ENCODE measurements at regions not wholly inside any gene's neighbourhood (a gene's known extent, or its start where the extent isn't known, plus 50 kb on each side); places are given as distances from the start of the nearest gene placed in this dataset.

DNA sequence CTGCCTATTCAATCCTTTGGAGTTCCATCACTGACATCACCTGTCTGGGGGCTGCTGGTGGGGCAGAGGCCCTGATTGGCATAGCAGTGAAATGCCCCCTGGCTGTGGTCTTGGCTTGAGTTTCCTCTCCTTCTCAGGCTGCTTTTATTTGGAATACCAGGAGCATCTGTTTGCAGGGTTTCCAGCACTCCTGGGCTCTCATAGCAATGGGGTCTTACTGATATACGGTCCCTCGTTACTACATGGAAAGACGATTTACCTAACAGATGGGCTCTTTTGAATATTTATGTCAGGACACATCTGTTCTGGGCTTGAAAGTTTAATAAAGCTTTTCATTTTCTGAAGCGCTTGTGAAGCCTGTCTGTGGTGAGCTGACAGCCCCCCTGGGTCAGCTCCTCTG lies 230.3 kb downstream of the SLC4A3 start:
- ChIA-PET POLR2A (no interaction called here), CTCF (interaction anchor here (0.9 to 1.7 kb wide), 2 partner anchors 22 to 121 kb away, joined by 3 to 6 read pairs; no protein-coding TSS in a partner anchor)
- no peak for DNase-seq (ENCODE audit: low spot score)
- peaks cover 8% of the 10 kb centered on the region for H3K4me1 Mint-ChIP-seq
- no peak overlapping the region for H3K4me3 Mint-ChIP-seq
- H3K27me3 Mint-ChIP-seq (ENCODE audit: low read depth): peaks cover 28% of the 10 kb centered on the region
- no peak for ATAC-seq
- no peaks in the 10 kb centered on the region for H3K9me3 Mint-ChIP-seq
- H3K27ac Mint-ChIP-seq: no peak overlapping the region
- no peak for TF ChIP-seq ZNF138 (CRISPR knock-in tag; conservative IDR thresholded peaks at IDR 0.05)
- TF ChIP-seq, protein P1, sequence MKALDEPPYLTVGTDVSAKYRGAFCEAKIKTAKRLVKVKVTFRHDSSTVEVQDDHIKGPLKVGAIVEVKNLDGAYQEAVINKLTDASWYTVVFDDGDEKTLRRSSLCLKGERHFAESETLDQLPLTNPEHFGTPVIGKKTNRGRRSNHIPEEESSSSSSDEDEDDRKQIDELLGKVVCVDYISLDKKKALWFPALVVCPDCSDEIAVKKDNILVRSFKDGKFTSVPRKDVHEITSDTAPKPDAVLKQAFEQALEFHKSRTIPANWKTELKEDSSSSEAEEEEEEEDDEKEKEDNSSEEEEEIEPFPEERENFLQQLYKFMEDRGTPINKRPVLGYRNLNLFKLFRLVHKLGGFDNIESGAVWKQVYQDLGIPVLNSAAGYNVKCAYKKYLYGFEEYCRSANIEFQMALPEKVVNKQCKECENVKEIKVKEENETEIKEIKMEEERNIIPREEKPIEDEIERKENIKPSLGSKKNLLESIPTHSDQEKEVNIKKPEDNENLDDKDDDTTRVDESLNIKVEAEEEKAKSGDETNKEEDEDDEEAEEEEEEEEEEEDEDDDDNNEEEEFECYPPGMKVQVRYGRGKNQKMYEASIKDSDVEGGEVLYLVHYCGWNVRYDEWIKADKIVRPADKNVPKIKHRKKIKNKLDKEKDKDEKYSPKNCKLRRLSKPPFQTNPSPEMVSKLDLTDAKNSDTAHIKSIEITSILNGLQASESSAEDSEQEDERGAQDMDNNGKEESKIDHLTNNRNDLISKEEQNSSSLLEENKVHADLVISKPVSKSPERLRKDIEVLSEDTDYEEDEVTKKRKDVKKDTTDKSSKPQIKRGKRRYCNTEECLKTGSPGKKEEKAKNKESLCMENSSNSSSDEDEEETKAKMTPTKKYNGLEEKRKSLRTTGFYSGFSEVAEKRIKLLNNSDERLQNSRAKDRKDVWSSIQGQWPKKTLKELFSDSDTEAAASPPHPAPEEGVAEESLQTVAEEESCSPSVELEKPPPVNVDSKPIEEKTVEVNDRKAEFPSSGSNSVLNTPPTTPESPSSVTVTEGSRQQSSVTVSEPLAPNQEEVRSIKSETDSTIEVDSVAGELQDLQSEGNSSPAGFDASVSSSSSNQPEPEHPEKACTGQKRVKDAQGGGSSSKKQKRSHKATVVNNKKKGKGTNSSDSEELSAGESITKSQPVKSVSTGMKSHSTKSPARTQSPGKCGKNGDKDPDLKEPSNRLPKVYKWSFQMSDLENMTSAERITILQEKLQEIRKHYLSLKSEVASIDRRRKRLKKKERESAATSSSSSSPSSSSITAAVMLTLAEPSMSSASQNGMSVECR (CRISPR knock-in tag; IDR thresholded peaks at IDR 0.05; ENCODE audit: borderline replicate concordance): no peak
- TF ChIP-seq GRHL2 (CRISPR knock-in tag; IDR thresholded peaks at IDR 0.05; ENCODE audit: insufficient replicate concordance, severe bottlenecking): no peak
- TF ChIP-seq SP1 (CRISPR knock-in tag; conservative IDR thresholded peaks at IDR 0.05): no peak
- TF ChIP-seq NR3C1 (CRISPR knock-in tag; conservative IDR thresholded peaks at IDR 0.05; ENCODE audit: low read depth): no peak
- TF ChIP-seq RELA (CRISPR knock-in tag; IDR thresholded peaks at IDR 0.05; ENCODE audit: borderline replicate concordance): no peak
- TF ChIP-seq, protein P2, sequence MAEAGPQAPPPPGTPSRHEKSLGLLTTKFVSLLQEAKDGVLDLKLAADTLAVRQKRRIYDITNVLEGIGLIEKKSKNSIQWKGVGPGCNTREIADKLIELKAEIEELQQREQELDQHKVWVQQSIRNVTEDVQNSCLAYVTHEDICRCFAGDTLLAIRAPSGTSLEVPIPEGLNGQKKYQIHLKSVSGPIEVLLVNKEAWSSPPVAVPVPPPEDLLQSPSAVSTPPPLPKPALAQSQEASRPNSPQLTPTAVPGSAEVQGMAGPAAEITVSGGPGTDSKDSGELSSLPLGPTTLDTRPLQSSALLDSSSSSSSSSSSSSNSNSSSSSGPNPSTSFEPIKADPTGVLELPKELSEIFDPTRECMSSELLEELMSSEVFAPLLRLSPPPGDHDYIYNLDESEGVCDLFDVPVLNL (CRISPR knock-in tag; IDR thresholded peaks at IDR 0.05; ENCODE audit: borderline replicate concordance, low read depth): no peak
- TF ChIP-seq, protein P3, sequence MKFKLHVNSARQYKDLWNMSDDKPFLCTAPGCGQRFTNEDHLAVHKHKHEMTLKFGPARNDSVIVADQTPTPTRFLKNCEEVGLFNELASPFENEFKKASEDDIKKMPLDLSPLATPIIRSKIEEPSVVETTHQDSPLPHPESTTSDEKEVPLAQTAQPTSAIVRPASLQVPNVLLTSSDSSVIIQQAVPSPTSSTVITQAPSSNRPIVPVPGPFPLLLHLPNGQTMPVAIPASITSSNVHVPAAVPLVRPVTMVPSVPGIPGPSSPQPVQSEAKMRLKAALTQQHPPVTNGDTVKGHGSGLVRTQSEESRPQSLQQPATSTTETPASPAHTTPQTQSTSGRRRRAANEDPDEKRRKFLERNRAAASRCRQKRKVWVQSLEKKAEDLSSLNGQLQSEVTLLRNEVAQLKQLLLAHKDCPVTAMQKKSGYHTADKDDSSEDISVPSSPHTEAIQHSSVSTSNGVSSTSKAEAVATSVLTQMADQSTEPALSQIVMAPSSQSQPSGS (CRISPR knock-in tag; IDR thresholded peaks at IDR 0.05; ENCODE audit: borderline replicate concordance, low read depth): no peak
- no peak for TF ChIP-seq TP53 (CRISPR knock-in tag; IDR thresholded peaks at IDR 0.05)
- TF ChIP-seq, protein P4, sequence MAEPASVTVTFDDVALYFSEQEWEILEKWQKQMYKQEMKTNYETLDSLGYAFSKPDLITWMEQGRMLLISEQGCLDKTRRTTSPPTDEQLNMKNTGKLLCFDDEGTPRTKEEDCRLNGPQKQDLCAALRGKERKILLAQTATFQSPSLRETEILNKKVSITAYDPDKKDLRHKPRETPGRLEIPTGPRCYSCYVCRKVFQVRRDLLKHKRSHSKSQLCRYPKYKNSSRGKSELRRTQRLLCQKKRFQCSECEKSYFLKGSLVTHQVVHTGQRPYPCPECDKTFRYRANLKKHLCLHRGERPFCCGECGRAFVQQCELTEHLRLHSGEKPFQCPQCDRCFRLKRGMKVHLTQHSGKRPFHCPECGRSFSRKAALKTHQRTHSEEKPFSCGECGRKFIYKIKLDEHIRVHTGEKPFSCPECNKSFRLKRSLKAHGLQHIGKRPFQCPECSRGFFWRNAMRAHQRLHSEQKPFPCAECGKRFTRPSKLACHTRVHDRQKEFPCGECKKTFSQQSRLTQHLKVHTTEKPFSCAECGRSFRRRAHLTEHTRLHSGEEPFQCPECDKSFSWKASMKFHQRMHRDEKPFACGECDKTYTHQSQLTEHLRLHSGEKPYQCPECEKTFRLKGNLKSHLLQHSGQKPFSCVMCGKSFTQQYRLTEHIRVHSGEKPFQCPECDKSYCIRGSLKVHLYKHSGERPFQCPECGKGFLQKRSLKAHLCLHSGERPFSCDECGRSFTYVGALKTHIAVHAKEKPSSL (CRISPR knock-in tag; conservative IDR thresholded peaks at IDR 0.05): no peak
- no peaks in the 10 kb centered on the region for H3K36me3 Mint-ChIP-seq

DNA sequence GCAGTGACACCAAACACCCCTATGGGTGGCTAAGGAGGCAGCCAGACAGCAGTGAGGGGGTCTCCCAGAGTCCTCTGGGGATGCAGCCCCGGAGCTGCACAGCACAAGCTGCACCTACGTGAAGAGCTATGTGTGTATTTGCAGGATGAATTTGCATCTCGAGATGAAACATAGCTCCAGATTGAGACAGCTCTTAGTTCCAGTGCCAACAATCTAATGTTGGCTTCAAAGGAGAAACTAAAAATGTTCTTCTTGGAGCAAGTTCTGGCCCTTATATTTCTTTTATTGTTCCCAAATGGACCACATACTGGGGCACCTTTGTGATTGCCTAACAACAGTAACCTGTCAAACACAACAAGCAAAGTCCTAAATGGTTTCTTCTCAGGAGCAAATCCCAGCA lies 233.9 kb downstream of the SLC4A3 start:
- Mint-ChIP-seq H3K27ac (no peak overlapping the region), H3K36me3 (no peaks in the 10 kb centered on the region), H3K9me3 (peaks cover 5% of the 10 kb centered on the region; the same call in 1 of the 2 replicates), H3K4me1 (peaks cover 22% of the 10 kb centered on the region), H3K4me3 (no peak overlapping the region), H3K27me3 (ENCODE audit: low read depth) (no peaks in the 10 kb centered on the region; the same call in 1 of the 2 replicates)
- no peak for DNase-seq (ENCODE audit: low spot score)
- ChIA-PET POLR2A (interaction anchor here (0.7 kb wide), 1 partner anchor 1712 kb away, joined by 3 read pairs; no protein-coding TSS in a partner anchor), CTCF (interaction anchor here (1.4 kb wide), 1 partner anchor 10 kb away, joined by 3 read pairs; no protein-coding TSS in a partner anchor)
- no peak for TF ChIP-seq FOXP1 (CRISPR knock-in tag; IDR thresholded peaks at IDR 0.05; ENCODE audit: borderline replicate concordance)
- TF ChIP-seq, protein P5, sequence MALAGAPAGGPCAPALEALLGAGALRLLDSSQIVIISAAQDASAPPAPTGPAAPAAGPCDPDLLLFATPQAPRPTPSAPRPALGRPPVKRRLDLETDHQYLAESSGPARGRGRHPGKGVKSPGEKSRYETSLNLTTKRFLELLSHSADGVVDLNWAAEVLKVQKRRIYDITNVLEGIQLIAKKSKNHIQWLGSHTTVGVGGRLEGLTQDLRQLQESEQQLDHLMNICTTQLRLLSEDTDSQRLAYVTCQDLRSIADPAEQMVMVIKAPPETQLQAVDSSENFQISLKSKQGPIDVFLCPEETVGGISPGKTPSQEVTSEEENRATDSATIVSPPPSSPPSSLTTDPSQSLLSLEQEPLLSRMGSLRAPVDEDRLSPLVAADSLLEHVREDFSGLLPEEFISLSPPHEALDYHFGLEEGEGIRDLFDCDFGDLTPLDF (CRISPR knock-in tag; IDR thresholded peaks at IDR 0.05): no peak
- no peak for TF ChIP-seq FOXJ3 (CRISPR knock-in tag; IDR thresholded peaks at IDR 0.05; ENCODE audit: borderline replicate concordance)
- TF ChIP-seq SMAD4 (CRISPR knock-in tag; IDR thresholded peaks at IDR 0.05): no peak
- no peak for TF ChIP-seq SOX15 (CRISPR knock-in tag; IDR thresholded peaks at IDR 0.05)
- TF ChIP-seq ZNF317 (CRISPR knock-in tag; IDR thresholded peaks at IDR 0.05; ENCODE audit: borderline replicate concordance, low read depth): no peak
- TF ChIP-seq NFYB (CRISPR knock-in tag; conservative IDR thresholded peaks at IDR 0.05; ENCODE audit: low read depth): no peak
- TF ChIP-seq NR2C2 (CRISPR knock-in tag; IDR thresholded peaks at IDR 0.05): no peak
- TF ChIP-seq, protein P6, sequence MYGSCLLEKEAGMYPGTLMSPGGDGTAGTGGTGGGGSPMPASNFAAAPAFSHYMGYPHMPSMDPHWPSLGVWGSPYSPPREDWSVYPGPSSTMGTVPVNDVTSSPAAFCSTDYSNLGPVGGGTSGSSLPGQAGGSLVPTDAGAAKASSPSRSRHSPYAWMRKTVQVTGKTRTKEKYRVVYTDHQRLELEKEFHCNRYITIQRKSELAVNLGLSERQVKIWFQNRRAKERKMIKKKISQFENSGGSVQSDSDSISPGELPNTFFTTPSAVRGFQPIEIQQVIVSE (CRISPR knock-in tag; IDR thresholded peaks at IDR 0.05; ENCODE audit: borderline replicate concordance): no peak
- TF ChIP-seq ZNF263 (CRISPR knock-in tag; IDR thresholded peaks at IDR 0.05; ENCODE audit: low read depth): no peak
- ATAC-seq: no peak

Data from WTC11 (cell line).